ENCODE measurements at regions not wholly inside any gene's neighbourhood (a gene's known extent, or its start where the extent isn't known, plus 50 kb on each side); places are given as distances from the start of the nearest gene placed in this dataset.
"Not testable (repeated sequence)": the region's sequence is repeated elsewhere in the genome, so short reads cannot be mapped to it uniquely, and the experiment has no call there.

- DNase-seq (ENCODE audit: low spot score), result no peak
- in situ Hi-C loops (cut with MboI; ENCODE audit: low pct_unique_long_range_greater_than_20kb, low sequenced_read_pairs, unreplicated experiment), result no loop called here
- TF ChIP-seq, protein P1, sequence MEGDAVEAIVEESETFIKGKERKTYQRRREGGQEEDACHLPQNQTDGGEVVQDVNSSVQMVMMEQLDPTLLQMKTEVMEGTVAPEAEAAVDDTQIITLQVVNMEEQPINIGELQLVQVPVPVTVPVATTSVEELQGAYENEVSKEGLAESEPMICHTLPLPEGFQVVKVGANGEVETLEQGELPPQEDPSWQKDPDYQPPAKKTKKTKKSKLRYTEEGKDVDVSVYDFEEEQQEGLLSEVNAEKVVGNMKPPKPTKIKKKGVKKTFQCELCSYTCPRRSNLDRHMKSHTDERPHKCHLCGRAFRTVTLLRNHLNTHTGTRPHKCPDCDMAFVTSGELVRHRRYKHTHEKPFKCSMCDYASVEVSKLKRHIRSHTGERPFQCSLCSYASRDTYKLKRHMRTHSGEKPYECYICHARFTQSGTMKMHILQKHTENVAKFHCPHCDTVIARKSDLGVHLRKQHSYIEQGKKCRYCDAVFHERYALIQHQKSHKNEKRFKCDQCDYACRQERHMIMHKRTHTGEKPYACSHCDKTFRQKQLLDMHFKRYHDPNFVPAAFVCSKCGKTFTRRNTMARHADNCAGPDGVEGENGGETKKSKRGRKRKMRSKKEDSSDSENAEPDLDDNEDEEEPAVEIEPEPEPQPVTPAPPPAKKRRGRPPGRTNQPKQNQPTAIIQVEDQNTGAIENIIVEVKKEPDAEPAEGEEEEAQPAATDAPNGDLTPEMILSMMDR (IDR thresholded peaks at IDR 0.05; ENCODE audit: extremely low read depth, insufficient read depth, missing control alignments), result no peak
These were observed 398.7 kb downstream of the TMEM121 start for GRCh38 chr14:105924951-105925591.

DNA sequence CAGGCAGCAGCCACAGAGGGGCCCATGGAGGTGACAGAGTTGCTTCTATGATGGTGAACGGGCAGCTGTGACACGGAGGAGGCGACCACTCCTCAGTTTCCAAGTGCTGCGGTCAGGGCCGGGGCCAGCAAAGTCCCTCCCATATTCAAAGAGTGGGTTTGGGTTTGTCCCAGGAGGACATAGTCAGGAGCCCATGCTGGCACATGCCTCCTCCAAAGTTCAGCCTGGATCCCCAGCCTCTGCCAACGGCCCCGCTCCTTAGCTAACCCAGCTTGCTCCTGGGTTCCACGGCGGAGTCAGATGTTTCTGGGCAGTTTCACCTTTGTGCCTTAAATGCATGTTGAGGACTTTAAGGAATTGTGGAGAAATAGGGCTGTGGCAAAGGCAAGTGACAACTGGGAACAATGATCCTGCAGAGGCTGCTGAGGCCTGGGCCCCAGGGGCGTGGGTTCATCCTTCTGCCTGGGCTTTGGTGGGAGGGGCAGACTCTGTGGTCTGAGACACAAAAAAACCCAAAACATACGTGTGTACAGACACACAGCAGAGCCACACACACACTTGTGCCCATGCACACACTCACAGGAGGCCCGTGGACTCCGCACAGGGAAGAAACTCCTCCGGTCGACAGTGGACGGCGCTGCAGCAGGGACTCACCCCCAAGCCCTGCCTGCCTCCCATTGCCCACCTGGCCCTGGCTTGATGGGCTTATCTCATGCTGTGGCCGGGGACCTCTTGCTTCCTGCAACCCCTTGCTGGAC lies 399.4 kb downstream of the TMEM121 start:
- TF ChIP-seq, protein P1 (IDR thresholded peaks at IDR 0.05; ENCODE audit: extremely low read depth, insufficient read depth, missing control alignments), result no peak
- DNase-seq (ENCODE audit: low spot score), result no peak
- in situ Hi-C loops (cut with MboI; ENCODE audit: low pct_unique_long_range_greater_than_20kb, low sequenced_read_pairs, unreplicated experiment), result no loop called here

DNA sequence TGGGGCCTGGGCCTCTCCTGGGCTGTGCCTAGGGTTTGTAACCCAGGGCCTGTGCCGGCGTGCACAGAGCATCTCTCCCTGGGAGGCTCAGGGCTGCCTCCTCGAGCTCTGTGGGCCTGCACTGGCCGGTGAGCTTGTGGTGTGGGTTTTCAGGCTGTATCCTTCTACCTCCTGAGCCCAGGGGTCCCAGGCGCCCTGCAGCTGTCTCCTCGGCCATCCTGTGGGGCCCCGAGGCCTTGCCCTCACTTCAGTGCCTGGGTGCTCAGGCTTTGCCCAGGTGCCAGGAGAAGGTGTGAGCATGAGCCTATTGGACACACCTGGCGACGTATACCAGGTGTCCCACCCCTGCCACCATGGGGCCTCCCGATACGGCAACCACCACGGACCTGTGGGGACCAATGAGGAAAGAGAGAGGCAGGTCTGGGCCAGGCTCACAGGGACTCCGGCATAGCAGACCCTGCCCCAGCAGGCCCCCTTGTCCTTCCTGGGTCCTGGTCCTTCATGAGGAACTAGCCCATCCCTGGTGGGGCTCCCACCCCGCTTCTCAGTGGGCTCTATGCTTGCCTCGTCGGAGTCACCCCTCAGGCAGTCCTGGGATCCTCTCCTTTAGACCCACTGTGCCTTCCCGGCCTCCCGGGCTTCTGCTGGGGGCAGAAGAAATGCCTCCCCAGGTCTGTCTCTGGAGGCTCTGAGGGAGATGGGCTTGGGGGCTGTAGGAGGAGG lies 400.2 kb downstream of the TMEM121 start:
- in situ Hi-C loops (cut with MboI; ENCODE audit: low pct_unique_long_range_greater_than_20kb, low sequenced_read_pairs, unreplicated experiment), result no loop called here
- TF ChIP-seq, protein P1 (IDR thresholded peaks at IDR 0.05; ENCODE audit: extremely low read depth, insufficient read depth, missing control alignments), result no peak
- DNase-seq (ENCODE audit: low spot score), result no peak

DNA sequence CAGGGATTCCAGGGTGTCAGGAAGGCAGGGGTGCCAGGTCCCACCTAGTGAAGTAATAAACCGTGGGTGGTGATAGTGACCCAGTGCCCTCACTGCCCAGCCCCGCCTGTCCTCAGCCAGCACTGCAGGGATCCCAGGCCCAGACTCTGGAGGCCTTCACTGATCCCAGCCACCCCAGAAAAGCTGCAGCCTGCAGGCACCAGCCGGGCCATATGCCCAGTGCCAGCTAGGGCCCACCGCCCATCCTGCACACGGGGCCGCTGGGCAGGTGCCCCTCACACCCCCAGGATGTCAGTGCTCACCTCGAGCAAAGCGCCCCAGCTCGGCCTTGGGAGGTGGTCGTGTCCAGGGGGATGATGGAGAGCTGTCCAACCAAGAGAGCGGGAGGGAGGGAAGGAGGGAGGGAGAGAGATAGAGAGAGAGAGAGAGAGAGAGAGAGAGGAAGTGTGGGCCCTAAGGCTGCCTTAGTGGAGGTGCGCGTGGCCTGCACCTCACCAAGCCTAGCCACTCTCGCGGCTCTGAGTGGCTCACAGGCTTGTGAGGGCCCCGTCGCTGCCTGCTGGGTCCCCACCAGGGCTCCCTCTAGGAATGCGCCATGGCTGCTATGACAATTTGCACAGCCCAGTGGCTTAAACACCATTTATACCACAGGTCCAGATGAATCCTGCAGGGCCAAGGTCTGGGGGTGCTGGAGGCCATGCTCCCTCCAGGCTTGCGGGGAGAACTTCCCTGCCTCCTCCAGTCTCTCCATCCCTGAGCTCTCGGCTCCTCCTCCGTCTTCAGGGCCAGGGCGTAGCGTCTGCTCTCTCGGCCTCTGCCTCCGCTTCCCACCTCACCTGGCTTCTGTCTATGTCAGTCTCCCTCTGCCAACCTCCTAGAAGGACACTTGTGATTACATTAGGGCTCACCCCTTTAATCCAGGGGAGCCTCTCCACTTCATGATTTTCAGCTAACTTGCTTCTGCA lies 401.0 kb downstream of the TMEM121 start:
- in situ Hi-C loops (cut with MboI; ENCODE audit: low pct_unique_long_range_greater_than_20kb, low sequenced_read_pairs, unreplicated experiment), result no loop called here
- TF ChIP-seq, protein P1 (IDR thresholded peaks at IDR 0.05; ENCODE audit: extremely low read depth, insufficient read depth, missing control alignments), result no peak
- DNase-seq (ENCODE audit: low spot score), result no peak

GRCh38 chr14:105928171-105929111 lies 402.1 kb downstream of the TMEM121 start:
- DNase-seq (ENCODE audit: low spot score); in situ Hi-C loops (cut with MboI; ENCODE audit: low pct_unique_long_range_greater_than_20kb, low sequenced_read_pairs, unreplicated experiment): not testable (repeated sequence)
